DOHH2 (cell line): ENCODE measurements at regions not wholly inside any gene's neighbourhood (a gene's known extent, or its start where the extent isn't known, plus 50 kb on each side); places are given as distances from the start of the nearest gene placed in this dataset.

ENCODE experiments used
- H3F3A ChIP-seq: fragments of 200-600 bp; sonication (generic), shearing (Covaris generic); 2 replicates; pipeline ENCODE4 v1.6.0; 2016; ENCODE audit warnings: antibody characterized with exemption, mild to moderate bottlenecking; ENCODE audit not compliant: control insufficient read depth, insufficient read depth
- H3K27ac ChIP-seq: fragments of 200-600 bp; sonication (generic); 2 replicates; pipeline ENCODE4 v1.5.1; 2014; ENCODE audit warnings: low read depth, mild to moderate bottlenecking, low read length, moderate library complexity
- H3K27me3 ChIP-seq: fragments of 200-600 bp; sonication (generic); 2 replicates; pipeline ENCODE4 v1.6.1; 2014; ENCODE audit warnings: mild to moderate bottlenecking, low read length, mixed read lengths; ENCODE audit not compliant: control insufficient read depth
- H3K36me3 ChIP-seq: fragments of 200-600 bp; sonication (generic); 2 replicates; pipeline ENCODE4 v1.6.1; 2014; ENCODE audit warnings: mild to moderate bottlenecking, low read length, moderate library complexity, mixed read lengths; ENCODE audit not compliant: control insufficient read depth
- H3K4me1 ChIP-seq: fragments of 200-600 bp; sonication (generic); 2 replicates; pipeline ENCODE4 v1.6.1; 2014; ENCODE audit warnings: mild to moderate bottlenecking, low read length, mixed read lengths; ENCODE audit not compliant: control insufficient read depth
- H3K4me2 ChIP-seq: fragments of 200-600 bp; sonication (generic); 2 replicates; pipeline ENCODE4 v1.6.0; 2014; ENCODE audit warnings: mild to moderate bottlenecking, low read length, moderate library complexity
- H3K4me3 ChIP-seq: fragments of 200-600 bp; sonication (generic); 2 replicates; pipeline ENCODE4 v1.5.1; 2014; ENCODE audit warnings: mild to moderate bottlenecking, low read length, mixed read lengths
- H3K79me2 ChIP-seq: fragments of 200-600 bp; sonication (generic); 2 replicates; pipeline ENCODE4 v1.6.1; 2014; ENCODE audit warnings: mild to moderate bottlenecking, low read length, mixed read lengths; ENCODE audit not compliant: control insufficient read depth
- H3K9me2 ChIP-seq: fragments of 200-600 bp; sonication (generic); replicated peaks from 2 replicates; pipeline ENCODE4 v1.6.1; 2014; ENCODE audit warnings: mild to moderate bottlenecking, low read length, mixed read lengths; ENCODE audit not compliant: control insufficient read depth
- H3K9me3 ChIP-seq: fragments of 200-600 bp; sonication (generic); 2 replicates; pipeline ENCODE4 v1.6.1; 2014; ENCODE audit warnings: antibody characterized with exemption, low read length, mixed read lengths; ENCODE audit not compliant: control insufficient read depth, insufficient read depth
- H4K20me1 ChIP-seq: fragments of 200-600 bp; sonication (generic); 2 replicates; pipeline ENCODE4 v1.6.0; 2014; ENCODE audit warnings: low read depth, mild to moderate bottlenecking, antibody characterized with exemption, low read length, moderate library complexity; ENCODE audit not compliant: control insufficient read depth, insufficient read depth
- CTCF ChIP-seq: fragments of 200-600 bp; sonication (generic); IDR thresholded peaks from one replicate; pipeline ENCODE4 v1.5.1; 2014; ENCODE audit warnings: antibody characterized with exemption, mild to moderate bottlenecking, low read depth, low read length; ENCODE audit not compliant: poor library complexity, severe bottlenecking
- EZH2phosphoT487 ChIP-seq: fragments of 200-600 bp; sonication (generic); IDR thresholded peaks from 2 replicates; pipeline ENCODE4 v1.6.1; 2017; ENCODE audit warnings: borderline replicate concordance, mild to moderate bottlenecking, antibody characterized with exemption, low read length, moderate library complexity, mixed read lengths

- Histone ChIP-seq H3K4me1 (no peaks in the 10 kb centered on the region), H3K79me2 (no peaks in the 10 kb centered on the region), H4K20me1 (no peaks in the 10 kb centered on the region), H3K4me3 (no peak overlapping the region), H3K36me3 (no peaks in the 10 kb centered on the region), H3K9me2 (no peaks in the 10 kb centered on the region), H3K9me3 (no peaks in the 10 kb centered on the region), H3F3A (no peaks in the 10 kb centered on the region), H3K4me2 (no peak overlapping the region), H3K27ac (no peak overlapping the region), H3K27me3 (no peaks in the 10 kb centered on the region)
- TF ChIP-seq EZH2phosphoT487, result no peak
- TF ChIP-seq CTCF, result no peak
Measured at GRCh38 chr18:45303026-45303425, 312.2 kb upstream of the SLC14A2 start.

- Histone ChIP-seq H3F3A (no peaks in the 10 kb centered on the region), H3K27ac (no peak overlapping the region), H3K4me2 (no peak overlapping the region), H3K36me3 (no peaks in the 10 kb centered on the region), H3K9me2 (no peaks in the 10 kb centered on the region), H3K27me3 (no peaks in the 10 kb centered on the region), H4K20me1 (no peaks in the 10 kb centered on the region), H3K4me1 (no peaks in the 10 kb centered on the region), H3K9me3 (no peaks in the 10 kb centered on the region), H3K79me2 (no peaks in the 10 kb centered on the region), H3K4me3 (no peak overlapping the region)
- TF ChIP-seq EZH2phosphoT487 (no peak), CTCF (no peak)
Measured at GRCh38 chr18:45304558-45304957, 310.7 kb upstream of the SLC14A2 start.

GRCh38 chr18:45312555-45313126 is 302.6 kb upstream of the SLC14A2 start:
- H3K4me3 ChIP-seq, result no peak overlapping the region
- H3K79me2 ChIP-seq, result no peaks in the 10 kb centered on the region
- no peak overlapping the region for H3K4me2 ChIP-seq
- H4K20me1 ChIP-seq, result no peaks in the 10 kb centered on the region
- H3F3A ChIP-seq, result no peaks in the 10 kb centered on the region
- no peaks in the 10 kb centered on the region for H3K27me3 ChIP-seq
- no peak overlapping the region for H3K27ac ChIP-seq
- TF ChIP-seq EZH2phosphoT487 (no peak), CTCF (no peak)
- H3K9me2 ChIP-seq, result no peaks in the 10 kb centered on the region
- H3K36me3 ChIP-seq, result no peaks in the 10 kb centered on the region
- no peaks in the 10 kb centered on the region for H3K4me1 ChIP-seq
- H3K9me3 ChIP-seq, result no peaks in the 10 kb centered on the region
